Progenitor cell of endocrine pancreas (in vitro differentiated cells): ENCODE measurements at regions not wholly inside any gene's neighbourhood (a gene's known extent, or its start where the extent isn't known, plus 50 kb on each side); places are given as distances from the start of the nearest gene placed in this dataset.
A peak's percentile ranks its signal among the peaks of the same experiment; 100 is the strongest.
"Not testable (repeated sequence)": the region's sequence is repeated elsewhere in the genome, so short reads cannot be mapped to it uniquely, and the experiment has no call there.

Experiments used
- DNase-seq: peaks from one replicate; pipeline ENCODE4 v3.0.0; 2021; ENCODE audit warnings: low spot score; ENCODE audit not compliant: unreplicated experiment
- H3K27ac Mint-ChIP-seq: 2 replicates; pipeline ENCODE4 v1.8.0; 2021; ENCODE audit warnings: mild to moderate bottlenecking, moderate library complexity, mixed read lengths
- H3K27me3 Mint-ChIP-seq: 2 replicates; pipeline ENCODE4 v1.8.0; 2021; ENCODE audit warnings: mixed read lengths
- H3K36me3 Mint-ChIP-seq: 2 replicates; pipeline ENCODE4 v1.8.0; 2022; ENCODE audit warnings: mixed read lengths; ENCODE audit not compliant: insufficient read depth
- H3K4me1 Mint-ChIP-seq: 2 replicates; pipeline ENCODE4 v1.8.0; 2021; ENCODE audit warnings: low read depth, mixed read lengths
- H3K4me3 Mint-ChIP-seq: 2 replicates; pipeline ENCODE4 v1.8.0; 2021; ENCODE audit warnings: low read depth, mild to moderate bottlenecking, moderate library complexity, mixed read lengths
- H3K9me3 Mint-ChIP-seq: 2 replicates; pipeline ENCODE4 v1.8.0; 2021; ENCODE audit warnings: low read depth, mixed read lengths
- CTCF ChIP-seq: fragments of 200-600 bp; sonication (generic); IDR thresholded peaks from one replicate; pipeline ENCODE4 v1.5.0; 2021; ENCODE audit warnings: antibody characterized with exemption, mild to moderate bottlenecking; ENCODE audit not compliant: unreplicated experiment

- Mint-ChIP-seq H3K27me3 (no peaks in the 10 kb centered on the region), H3K4me1 (no peaks in the 10 kb centered on the region), H3K36me3 (peaks cover 7% of the 10 kb centered on the region), H3K4me3 (no peak overlapping the region), H3K9me3 (peaks cover 41% of the 10 kb centered on the region), H3K27ac (peak overlapping the region; percentile 37)
- DNase-seq = no peak
- no peak for TF ChIP-seq CTCF
Measured at GRCh38 chr17:26773189-26774188, 520.4 kb upstream of the WSB1 start.

- DNase-seq = no peak
Measured at GRCh38 chr17:26774291-26775218, 519.4 kb upstream of the WSB1 start.

GRCh38 chr17:26775219-26775822 is 518.6 kb upstream of the WSB1 start:
- Mint-ChIP-seq H3K9me3 (peaks cover 31% of the 10 kb centered on the region), H3K4me1 (no peaks in the 10 kb centered on the region), H3K4me3 (no peak overlapping the region), H3K27ac (peak overlapping the region; percentile 10), H3K36me3 (peaks cover 6% of the 10 kb centered on the region), H3K27me3 (no peaks in the 10 kb centered on the region)
- DNase-seq = no peak
- no peak for TF ChIP-seq CTCF

More at GRCh38 chr17:26774291-26775218, 519.4 kb upstream of the WSB1 start:
- no peak overlapping the region for H3K4me3 Mint-ChIP-seq
- H3K4me1 Mint-ChIP-seq = no peaks in the 10 kb centered on the region
- H3K9me3 Mint-ChIP-seq = peaks cover 30% of the 10 kb centered on the region
- H3K27ac Mint-ChIP-seq = no peak overlapping the region
- no peaks in the 10 kb centered on the region for H3K27me3 Mint-ChIP-seq
- peaks cover 7% of the 10 kb centered on the region for H3K36me3 Mint-ChIP-seq
- no peak for TF ChIP-seq CTCF

- not testable (repeated sequence) for H3K27ac Mint-ChIP-seq, H3K4me1 Mint-ChIP-seq, H3K27me3 Mint-ChIP-seq, H3K4me3 Mint-ChIP-seq, DNase-seq, H3K36me3 Mint-ChIP-seq
- peaks cover 34% of the 10 kb centered on the region for H3K9me3 Mint-ChIP-seq
Measured at GRCh38 chr17:26780187-26780814, 513.6 kb upstream of the WSB1 start.

- H3K27ac Mint-ChIP-seq = no peak overlapping the region
- H3K27me3 Mint-ChIP-seq = no peaks in the 10 kb centered on the region
- H3K36me3 Mint-ChIP-seq = peaks cover 3% of the 10 kb centered on the region
- peaks cover 27% of the 10 kb centered on the region for H3K9me3 Mint-ChIP-seq
- no peak for TF ChIP-seq CTCF
- no peak for DNase-seq
- H3K4me1 Mint-ChIP-seq = no peaks in the 10 kb centered on the region
- no peak overlapping the region for H3K4me3 Mint-ChIP-seq
Measured at GRCh38 chr17:26782153-26782552, 511.8 kb upstream of the WSB1 start.
